ENCODE measurements at regions not wholly inside any gene's neighbourhood (a gene's known extent, or its start where the extent isn't known, plus 50 kb on each side); places are given as distances from the start of the nearest gene placed in this dataset.
"Not testable (repeated sequence)": the region's sequence is repeated elsewhere in the genome, so short reads cannot be mapped to it uniquely, and the experiment has no call there.

DNA sequence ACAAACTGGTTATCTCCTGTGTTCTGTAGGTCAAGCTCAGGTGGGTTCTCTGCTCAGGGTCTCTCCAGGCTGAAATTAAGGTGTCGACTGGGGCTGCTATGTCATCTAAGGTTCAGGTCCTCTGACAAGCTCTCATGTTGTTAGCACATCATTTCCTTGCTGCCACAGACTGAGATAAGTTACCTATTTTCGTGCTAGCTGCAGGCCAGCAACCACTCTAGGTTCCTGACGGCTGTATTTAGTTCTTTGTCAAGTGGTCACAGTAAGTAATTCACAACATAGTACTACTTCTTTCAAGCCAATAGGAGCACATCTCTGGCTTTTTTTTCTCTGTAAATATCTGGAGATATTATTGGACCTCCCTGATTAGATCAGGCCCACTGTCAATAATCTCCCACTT is 169.3 kb upstream of the CAND1 start:
- intact Hi-C loops (cut with DNase I; ENCODE audit: low total_unique reads), result no loop called here
- 75 to 86% methylated on average over 3 of the region's 3 CpGs for WGBS, 2 donors
- H3K4me3 ChIP-seq (ENCODE audit: low read depth, poor library complexity, severe bottlenecking), result no peak overlapping the region
- DNase-seq (ENCODE audit: low spot score in 2 of 2), result no peak
- TF ChIP-seq, protein P1, sequence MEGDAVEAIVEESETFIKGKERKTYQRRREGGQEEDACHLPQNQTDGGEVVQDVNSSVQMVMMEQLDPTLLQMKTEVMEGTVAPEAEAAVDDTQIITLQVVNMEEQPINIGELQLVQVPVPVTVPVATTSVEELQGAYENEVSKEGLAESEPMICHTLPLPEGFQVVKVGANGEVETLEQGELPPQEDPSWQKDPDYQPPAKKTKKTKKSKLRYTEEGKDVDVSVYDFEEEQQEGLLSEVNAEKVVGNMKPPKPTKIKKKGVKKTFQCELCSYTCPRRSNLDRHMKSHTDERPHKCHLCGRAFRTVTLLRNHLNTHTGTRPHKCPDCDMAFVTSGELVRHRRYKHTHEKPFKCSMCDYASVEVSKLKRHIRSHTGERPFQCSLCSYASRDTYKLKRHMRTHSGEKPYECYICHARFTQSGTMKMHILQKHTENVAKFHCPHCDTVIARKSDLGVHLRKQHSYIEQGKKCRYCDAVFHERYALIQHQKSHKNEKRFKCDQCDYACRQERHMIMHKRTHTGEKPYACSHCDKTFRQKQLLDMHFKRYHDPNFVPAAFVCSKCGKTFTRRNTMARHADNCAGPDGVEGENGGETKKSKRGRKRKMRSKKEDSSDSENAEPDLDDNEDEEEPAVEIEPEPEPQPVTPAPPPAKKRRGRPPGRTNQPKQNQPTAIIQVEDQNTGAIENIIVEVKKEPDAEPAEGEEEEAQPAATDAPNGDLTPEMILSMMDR (IDR thresholded peaks at IDR 0.05), result no peak
- no peak for TF ChIP-seq POLR2A (IDR thresholded peaks at IDR 0.05)

DNA sequence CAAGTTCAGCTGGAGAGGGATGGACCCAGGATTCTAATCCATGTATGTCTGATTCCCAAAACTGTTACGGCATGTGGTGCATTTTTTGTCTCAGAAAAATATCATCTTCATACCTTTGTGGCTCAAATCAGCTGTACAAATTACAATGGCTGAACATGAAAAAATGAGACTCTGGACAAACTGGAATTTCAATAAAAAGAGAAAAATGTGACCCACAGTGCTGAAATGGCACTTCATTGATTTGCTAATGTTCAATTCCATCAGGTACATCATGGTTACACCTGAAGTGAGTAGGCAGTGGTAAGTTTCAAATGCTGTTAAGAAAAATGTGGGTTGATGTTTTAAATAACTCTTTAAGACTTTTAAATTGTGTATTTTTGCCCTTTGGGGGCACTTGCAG is 165.6 kb upstream of the CAND1 start:
- intact Hi-C loops (cut with DNase I; ENCODE audit: low total_unique reads), result no loop called here
- TF ChIP-seq, protein P1 (IDR thresholded peaks at IDR 0.05), result no peak
- no peak for TF ChIP-seq POLR2A (IDR thresholded peaks at IDR 0.05)
- WGBS, 2 donors, result 84 to 100% methylated on average over 1 of the region's 1 CpG
- H3K4me3 ChIP-seq (ENCODE audit: low read depth, poor library complexity, severe bottlenecking), result no peak overlapping the region
- DNase-seq (ENCODE audit: low spot score in 2 of 2), result no peak

DNA sequence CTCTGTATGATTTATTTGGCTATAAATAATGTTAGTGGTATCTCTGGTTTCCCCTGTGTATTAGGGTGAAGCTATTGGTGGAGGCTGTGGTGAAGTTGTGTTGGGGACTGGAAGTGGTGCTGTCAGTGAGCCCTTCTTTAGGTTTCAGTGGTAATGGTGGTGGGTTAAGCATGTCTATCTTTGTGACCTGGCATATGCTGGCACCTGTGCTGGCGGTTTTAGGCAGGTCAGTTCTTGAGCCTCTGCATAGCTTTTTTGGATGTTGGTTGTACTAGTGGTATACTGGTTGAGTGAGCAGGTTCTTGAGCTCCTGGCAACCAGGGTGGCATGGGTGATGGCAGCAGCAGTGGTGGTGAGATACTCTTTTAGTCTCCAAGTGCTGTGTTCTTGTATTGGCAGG is 161.9 kb upstream of the CAND1 start:
- H3K4me3 ChIP-seq (ENCODE audit: low read depth, poor library complexity, severe bottlenecking), result no peak overlapping the region
- DNase-seq (ENCODE audit: low spot score in 2 of 2), result no peak
- intact Hi-C loops (cut with DNase I; ENCODE audit: low total_unique reads), result no loop called here
- 86 to 93% methylated on average over 1 of the region's 1 CpG for WGBS, 2 donors
- TF ChIP-seq, protein P1 (IDR thresholded peaks at IDR 0.05), result no peak
- no peak for TF ChIP-seq POLR2A (IDR thresholded peaks at IDR 0.05)

DNA sequence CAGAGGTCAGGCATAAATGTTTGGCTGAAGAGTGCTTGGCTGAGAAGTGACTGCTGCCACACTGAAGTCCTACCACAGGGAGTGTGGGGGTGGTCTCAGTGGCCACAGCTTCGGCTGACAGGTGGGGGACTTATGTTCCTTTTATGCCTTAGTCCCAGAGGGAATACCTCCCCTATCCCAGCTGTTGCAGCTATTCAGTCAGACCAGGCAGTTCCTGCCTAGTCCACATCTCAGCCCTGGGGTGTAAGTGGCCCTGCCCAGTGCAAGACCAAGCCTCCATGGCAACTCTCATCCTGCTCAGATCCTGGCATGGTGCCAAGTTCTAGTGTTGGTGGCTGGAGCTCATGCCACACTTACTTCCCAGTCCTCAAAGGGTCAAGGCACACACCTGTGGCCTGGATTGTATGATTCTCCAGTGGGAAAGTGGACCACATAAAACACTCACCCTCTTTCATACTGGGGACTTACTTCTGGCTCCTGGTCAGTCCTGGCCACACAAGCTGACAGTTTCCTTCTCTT is 161.3 kb upstream of the CAND1 start:
- intact Hi-C loops (cut with DNase I; ENCODE audit: low total_unique reads), result no loop called here
- WGBS, 2 donors, result 90 to 91% methylated on average over 1 of the region's 1 CpG
- no peak for DNase-seq (ENCODE audit: low spot score in 2 of 2)
- no peak overlapping the region for H3K4me3 ChIP-seq (ENCODE audit: low read depth, poor library complexity, severe bottlenecking)
- no peak for TF ChIP-seq POLR2A (IDR thresholded peaks at IDR 0.05)
- TF ChIP-seq, protein P1 (IDR thresholded peaks at IDR 0.05), result no peak

DNA sequence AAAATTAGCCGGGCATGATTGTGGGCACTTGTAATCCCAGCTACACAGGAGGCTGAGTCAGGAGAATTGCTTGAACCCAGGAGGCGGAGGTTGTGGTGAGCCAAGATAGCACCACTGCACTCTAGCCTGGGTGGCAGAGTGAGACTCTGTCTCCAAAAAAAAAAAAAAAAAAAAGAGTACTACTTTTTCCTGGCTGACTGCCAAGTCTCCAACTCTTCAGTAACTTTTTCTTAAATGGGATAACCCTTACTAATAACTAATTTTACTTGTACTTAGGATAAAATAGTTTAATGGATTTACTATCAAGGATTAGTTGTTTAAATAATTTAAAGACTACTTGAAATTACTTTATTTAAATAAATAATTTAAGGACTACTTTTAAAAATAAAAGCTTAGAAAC is 158.8 kb upstream of the CAND1 start:
- WGBS, 2 donors, result 83 to 94% methylated on average over 2 of the region's 2 CpGs
- DNase-seq (ENCODE audit: low spot score in 2 of 2); H3K4me3 ChIP-seq (ENCODE audit: low read depth, poor library complexity, severe bottlenecking); intact Hi-C loops (cut with DNase I; ENCODE audit: low total_unique reads): not testable (repeated sequence)

DNA sequence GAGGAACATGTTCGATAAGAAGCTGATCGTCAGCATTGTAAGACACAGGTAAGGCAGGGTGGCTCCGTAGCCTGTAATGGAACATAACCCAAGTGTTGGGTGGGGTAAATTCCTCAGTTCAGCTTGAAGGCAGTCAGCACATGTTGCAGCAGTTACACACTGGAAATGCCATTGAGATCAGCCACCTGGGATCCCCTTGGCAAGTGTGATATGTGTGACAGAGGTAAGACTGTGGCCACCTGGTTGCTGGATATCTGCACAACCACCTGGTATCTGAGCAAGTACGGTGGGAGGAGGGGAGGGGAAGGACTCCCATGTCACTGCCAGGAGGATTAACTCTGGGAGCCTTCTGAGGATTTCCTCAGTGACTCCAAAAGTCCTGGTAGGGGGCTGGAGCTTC is 158.0 kb upstream of the CAND1 start:
- WGBS, 2 donors, result 18 to 27% methylated on average over 4 of the region's 4 CpGs
- TF ChIP-seq, protein P1 (IDR thresholded peaks at IDR 0.05), result no peak
- no peak for TF ChIP-seq POLR2A (IDR thresholded peaks at IDR 0.05)
- no peak overlapping the region for H3K4me3 ChIP-seq (ENCODE audit: low read depth, poor library complexity, severe bottlenecking)
- intact Hi-C loops (cut with DNase I; ENCODE audit: low total_unique reads), result no loop called here
- peak in 1 of 2 donors; percentile 18 for DNase-seq (ENCODE audit: low spot score in 2 of 2)

Data from lower leg skin (tissue), 4 donors.